ENCODE measurements at regions not wholly inside any gene's neighbourhood (a gene's known extent, or its start where the extent isn't known, plus 50 kb on each side); places are given as distances from the start of the nearest gene placed in this dataset.

- TF ChIP-seq NR2C2 (IDR thresholded peaks at IDR 0.05; ENCODE audit: borderline replicate concordance, control insufficient read depth, insufficient read length, low read depth): no peak
- TF ChIP-seq EZH2 (IDR thresholded peaks at IDR 0.05; ENCODE audit: borderline replicate concordance, control insufficient read depth, low read depth, low read length): no peak
- no peak for TF ChIP-seq BRCA1 (IDR thresholded peaks at IDR 0.05; ENCODE audit: low read depth, low read length)
- TF ChIP-seq TCF12 (IDR thresholded peaks at IDR 0.05; ENCODE audit: low read depth, low read length): no peak
- TF ChIP-seq, protein P1, sequence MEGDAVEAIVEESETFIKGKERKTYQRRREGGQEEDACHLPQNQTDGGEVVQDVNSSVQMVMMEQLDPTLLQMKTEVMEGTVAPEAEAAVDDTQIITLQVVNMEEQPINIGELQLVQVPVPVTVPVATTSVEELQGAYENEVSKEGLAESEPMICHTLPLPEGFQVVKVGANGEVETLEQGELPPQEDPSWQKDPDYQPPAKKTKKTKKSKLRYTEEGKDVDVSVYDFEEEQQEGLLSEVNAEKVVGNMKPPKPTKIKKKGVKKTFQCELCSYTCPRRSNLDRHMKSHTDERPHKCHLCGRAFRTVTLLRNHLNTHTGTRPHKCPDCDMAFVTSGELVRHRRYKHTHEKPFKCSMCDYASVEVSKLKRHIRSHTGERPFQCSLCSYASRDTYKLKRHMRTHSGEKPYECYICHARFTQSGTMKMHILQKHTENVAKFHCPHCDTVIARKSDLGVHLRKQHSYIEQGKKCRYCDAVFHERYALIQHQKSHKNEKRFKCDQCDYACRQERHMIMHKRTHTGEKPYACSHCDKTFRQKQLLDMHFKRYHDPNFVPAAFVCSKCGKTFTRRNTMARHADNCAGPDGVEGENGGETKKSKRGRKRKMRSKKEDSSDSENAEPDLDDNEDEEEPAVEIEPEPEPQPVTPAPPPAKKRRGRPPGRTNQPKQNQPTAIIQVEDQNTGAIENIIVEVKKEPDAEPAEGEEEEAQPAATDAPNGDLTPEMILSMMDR (IDR thresholded peaks at IDR 0.05 in 2 of 3, conservative IDR thresholded peaks at IDR 0.05 in 1 of 3; ENCODE audit: control insufficient read depth in 2 of 3, extremely low read depth in 1 of 3, insufficient read depth in 1 of 3, low read depth in 3 of 3, low read length in 3 of 3): no peak
- no peak for TF ChIP-seq POLR2A (IDR thresholded peaks at IDR 0.05; ENCODE audit: low read depth, low read length)
- no peak for TF ChIP-seq BHLHE40 (IDR thresholded peaks at IDR 0.05; ENCODE audit: borderline replicate concordance in 1 of 2, low read depth in 2 of 2, low read length in 1 of 2)
- TF ChIP-seq CREB1 (IDR thresholded peaks at IDR 0.05; ENCODE audit: low read depth): no peak
- TF ChIP-seq FOXM1 (IDR thresholded peaks at IDR 0.05; ENCODE audit: low read depth, low read length): no peak
- TF ChIP-seq SMC3 (IDR thresholded peaks at IDR 0.05; ENCODE audit: borderline replicate concordance, low read length): no peak
- no peak for TF ChIP-seq STAT3 (IDR thresholded peaks at IDR 0.05; ENCODE audit: low read depth, low read length)
- no peak for TF ChIP-seq POLR2AphosphoS5 (IDR thresholded peaks at IDR 0.05; ENCODE audit: low read length)
- TF ChIP-seq HDAC6 (IDR thresholded peaks at IDR 0.05; ENCODE audit: unreplicated experiment): no peak
- TF ChIP-seq TAF1 (IDR thresholded peaks at IDR 0.05; ENCODE audit: borderline replicate concordance, low read depth, low read length): no peak
These were observed 233.3 kb downstream of the PCSK1 start for GRCh38 chr5:96199713-96200183.
